HEK293 (cell line): ENCODE measurements at regions not wholly inside any gene's neighbourhood (a gene's known extent, or its start where the extent isn't known, plus 50 kb on each side); places are given as distances from the start of the nearest gene placed in this dataset.

Experiments
- CTCF ChIA-PET: fragments of 350-600 bp; formaldehyde crosslinking; extraction: SDS; loops from one replicate; lab custom pipeline; 2021; ENCODE audit warnings: antibody characterized with exemption; lab: Yijun Ruan, JAX
- POLR2A ChIA-PET: fragments of 300-600 bp; formaldehyde crosslinking; extraction: SDS; loops from one replicate; lab custom pipeline; 2020; ENCODE audit warnings: antibody characterized with exemption, inconsistent platforms; lab: Yijun Ruan, JAX
- H3K27ac ChIP-seq: fragments of 200-500 bp; sonication (Bioruptor generic); 2 replicates; pipeline ENCODE4 v1.5.1; 2014; ENCODE audit warnings: low read depth, low read length, control low read depth, inconsistent platforms; ENCODE audit errors: extremely low read depth
- H3K36me3 ChIP-seq, 2 experiments: fragments of 200-500 bp in 1 of 2; sonication (Bioruptor generic) in 1 of 2; 1 replicate in 1 of 2; 2 replicates in 1 of 2; pipeline ENCODE4 v1.5.1; 2014 to 2017; ENCODE audit warnings: inconsistent platforms in 2 of 2, low read length in 2 of 2; ENCODE audit not compliant: control insufficient read depth in 2 of 2, insufficient read depth in 1 of 2
- H3K4me1 ChIP-seq: fragments of 200-500 bp; sonication (Bioruptor generic); 2 replicates; pipeline ENCODE4 v1.5.1; 2014; ENCODE audit warnings: mild to moderate bottlenecking, low read length, inconsistent platforms; ENCODE audit not compliant: control insufficient read depth, insufficient read depth
- H3K4me3 ChIP-seq: 2 replicates; pipeline ENCODE4 v1.5.1; 2011; ENCODE audit warnings: low read depth, mild to moderate bottlenecking, control low read depth, low read length, moderate library complexity
- H3K9me3 ChIP-seq: fragments of 200-500 bp; sonication (Bioruptor generic); 2 replicates; pipeline ENCODE4 v1.5.1; 2014; ENCODE audit warnings: low read depth, low read length, inconsistent platforms; ENCODE audit not compliant: control insufficient read depth, insufficient read depth
- BCL11A ChIP-seq: fragments of 450-650 bp; formaldehyde crosslinking; IDR thresholded peaks from 2 replicates; pipeline ENCODE4 v1.5.1; 2016; ENCODE audit warnings: low read depth, missing biosample characterization, missing genetic modification characterization
- GFI1B ChIP-seq: fragments of 450-650 bp; formaldehyde crosslinking; IDR thresholded peaks from 2 replicates; pipeline ENCODE4 v1.5.1; 2016; ENCODE audit warnings: missing biosample characterization, missing genetic modification characterization
- HIC1 ChIP-seq: fragments of 450-650 bp; formaldehyde crosslinking; IDR thresholded peaks from 2 replicates; pipeline ENCODE4 v1.5.1; 2016; ENCODE audit warnings: missing biosample characterization, missing genetic modification characterization
- KLF7 ChIP-seq: fragments of 450-650 bp; formaldehyde crosslinking; IDR thresholded peaks from 2 replicates; pipeline ENCODE4 v1.5.1; 2016; ENCODE audit warnings: missing biosample characterization, missing genetic modification characterization, borderline replicate concordance
- OVOL3 ChIP-seq: fragments of 450-650 bp; formaldehyde crosslinking; IDR thresholded peaks from 2 replicates; pipeline ENCODE4 v1.5.1; 2016; ENCODE audit warnings: missing biosample characterization, missing genetic modification characterization
- REST ChIP-seq: fragments of 450-650 bp; formaldehyde crosslinking; IDR thresholded peaks from 2 replicates; pipeline ENCODE4 v1.5.1; 2016; ENCODE audit warnings: missing biosample characterization, missing genetic modification characterization
- TCF7L2 ChIP-seq: IDR thresholded peaks from 2 replicates; pipeline ENCODE4 v1.6.1; 2011; ENCODE audit warnings: low read depth, mild to moderate bottlenecking, inconsistent platforms, low read length, moderate library complexity, borderline replicate concordance
- ZBTB11 ChIP-seq: fragments of 450-650 bp; formaldehyde crosslinking; conservative IDR thresholded peaks from 2 replicates; pipeline ENCODE4 v1.5.1; 2016; ENCODE audit warnings: low read depth, missing biosample characterization, missing genetic modification characterization
- ZFP37 ChIP-seq: fragments of 450-650 bp; formaldehyde crosslinking; IDR thresholded peaks from 2 replicates; pipeline ENCODE4 v1.5.1; 2016; ENCODE audit warnings: missing biosample characterization, missing genetic modification characterization
- ZNF175 ChIP-seq: fragments of 450-650 bp; formaldehyde crosslinking; IDR thresholded peaks from 2 replicates; pipeline ENCODE4 v1.5.1; 2016; ENCODE audit warnings: missing biosample characterization, missing genetic modification characterization
- ZNF184 ChIP-seq: fragments of 450-650 bp; IDR thresholded peaks from 2 replicates; pipeline ENCODE4 v1.5.1; 2018; ENCODE audit warnings: missing biosample characterization, mild to moderate bottlenecking, missing genetic modification characterization
- ZNF214 ChIP-seq: fragments of 450-650 bp; formaldehyde crosslinking; IDR thresholded peaks from 2 replicates; pipeline ENCODE4 v1.5.1; 2017; ENCODE audit warnings: missing biosample characterization, mild to moderate bottlenecking, missing genetic modification characterization, borderline replicate concordance
- ZNF274 ChIP-seq, 2 experiments: fragments of 200-500 bp in 1 of 2; fragments of 450-650 bp in 1 of 2; sonication (Bioruptor generic) in 1 of 2; formaldehyde crosslinking in 1 of 2; IDR thresholded peaks; 2 replicates each; pipeline versions ENCODE4 v1.5.1 to v1.6.1; 2014 to 2016; ENCODE audit warnings: borderline replicate concordance in 1 of 2, inconsistent platforms in 1 of 2, low read length in 1 of 2, missing biosample characterization in 1 of 2, missing genetic modification characterization in 1 of 2
- ZNF335 ChIP-seq: fragments of 450-650 bp; formaldehyde crosslinking; conservative IDR thresholded peaks from 2 replicates; pipeline ENCODE4 v1.5.1; 2016; ENCODE audit warnings: missing biosample characterization, missing genetic modification characterization
- ZNF350 ChIP-seq: fragments of 450-650 bp; formaldehyde crosslinking; IDR thresholded peaks from 2 replicates; pipeline ENCODE4 v1.5.0; 2017; ENCODE audit warnings: missing biosample characterization, mild to moderate bottlenecking, missing genetic modification characterization
- ZNF398 ChIP-seq: fragments of 450-650 bp; formaldehyde crosslinking; IDR thresholded peaks from 2 replicates; pipeline ENCODE4 v1.5.1; 2017; ENCODE audit warnings: missing biosample characterization, missing genetic modification characterization
- ZNF449 ChIP-seq: fragments of 450-650 bp; formaldehyde crosslinking; IDR thresholded peaks from 2 replicates; pipeline ENCODE4 v1.5.1; 2017; ENCODE audit warnings: missing biosample characterization, mild to moderate bottlenecking, missing genetic modification characterization, moderate library complexity
- ZNF571 ChIP-seq: fragments of 450-650 bp; formaldehyde crosslinking; IDR thresholded peaks from 2 replicates; pipeline ENCODE4 v1.5.0; 2017; ENCODE audit warnings: missing biosample characterization, missing genetic modification characterization
- ZNF610 ChIP-seq: fragments of 450-650 bp; formaldehyde crosslinking; IDR thresholded peaks from 2 replicates; pipeline ENCODE4 v1.5.1; 2016; ENCODE audit warnings: missing biosample characterization, missing genetic modification characterization, borderline replicate concordance
- ZNF639 ChIP-seq: fragments of 450-650 bp; formaldehyde crosslinking; IDR thresholded peaks from 2 replicates; pipeline ENCODE4 v1.5.1; 2016; ENCODE audit warnings: missing biosample characterization, missing genetic modification characterization
- ZNF843 ChIP-seq: fragments of 450-650 bp; formaldehyde crosslinking; IDR thresholded peaks from 2 replicates; pipeline ENCODE4 v1.5.1; 2016; ENCODE audit warnings: missing biosample characterization, missing genetic modification characterization

GRCh38 chr12:125292700-125293099, 227.5 kb downstream of the AACS start:
- Histone ChIP-seq H3K27ac (no peak overlapping the region), H3K4me3 (no peak overlapping the region), H3K9me3 (no peaks in the 10 kb centered on the region), H3K4me1 (no peaks in the 10 kb centered on the region), H3K36me3 (no peaks in the 10 kb centered on the region)
- ChIA-PET POLR2A (no interaction called here), CTCF (no interaction called here)
- TF ChIP-seq ZNF398 (tag by site-specific recombination) (no peak), ZNF335 (tag by site-specific recombination) (no peak), BCL11A (no peak), ZNF610 (tag by site-specific recombination) (no peak), HIC1 (no peak), GFI1B (tag by site-specific recombination) (no peak), ZNF175 (tag by site-specific recombination) (no peak), ZNF350 (tag by site-specific recombination) (no peak), REST (no peak), ZNF639 (no peak), TCF7L2 (no peak), ZNF274 (IDR thresholded peaks at IDR 0.05; ENCODE audit: low read length) (no peak), ZNF274 (tag by site-specific recombination; IDR thresholded peaks at IDR 0.05; ENCODE audit: borderline replicate concordance) (no peak), ZNF184 (tag by site-specific recombination) (no peak), ZFP37 (tag by site-specific recombination) (no peak)
- TF ChIP-seq, all 188 proteins: peak for 0

GRCh38 chr12:125295550-125295949, 230.3 kb downstream of the AACS start:
- TF ChIP-seq ZNF571 (tag by site-specific recombination) (no peak), ZNF350 (tag by site-specific recombination) (no peak), OVOL3 (no peak), ZNF184 (tag by site-specific recombination) (no peak), KLF7 (tag by site-specific recombination) (no peak), ZNF175 (tag by site-specific recombination) (no peak), ZNF214 (no peak), ZNF843 (tag by site-specific recombination) (no peak), ZNF449 (tag by site-specific recombination) (no peak), ZBTB11 (tag by site-specific recombination) (no peak)
- H3K4me3 ChIP-seq: no peak overlapping the region
- no peaks in the 10 kb centered on the region for H3K9me3 ChIP-seq
- ChIA-PET CTCF (no interaction called here), POLR2A (no interaction called here)
- no peaks in the 10 kb centered on the region for H3K36me3 ChIP-seq
- H3K4me1 ChIP-seq: no peaks in the 10 kb centered on the region
- H3K27ac ChIP-seq: no peak overlapping the region
